Left lung (tissue), 4 donors: ENCODE measurements at regions not wholly inside any gene's neighbourhood (a gene's known extent, or its start where the extent isn't known, plus 50 kb on each side); places are given as distances from the start of the nearest gene placed in this dataset.
"Not testable (repeated sequence)": the region's sequence is repeated elsewhere in the genome, so short reads cannot be mapped to it uniquely, and the experiment has no call there.

ENCODE experiments used
- ATAC-seq: fragments of 200-7000 bp; cut with Tn5 transposase; one replicate; pipeline ENCODE4 v1.9.1; 2020; ENCODE audit warnings: moderate library complexity
- DNase-seq, 4 donors: peaks; one replicate each; pipeline ENCODE4 v3.0.0-alpha.2; 2013 to 2020
- H3K27ac ChIP-seq, 2 donors: fragments of 200-600 bp; sonication (generic) in 1 of 2; one replicate each; pipeline versions ENCODE4 v1.5.0 to v1.8.0; 2020 to 2021
- H3K27me3 ChIP-seq, 2 donors: fragments of 200-600 bp; sonication (generic) in 1 of 2; one replicate each; pipeline versions ENCODE4 v1.5.0 to v1.8.0; 2020 to 2021
- H3K36me3 ChIP-seq, 2 donors: fragments of 200-600 bp; sonication (generic) in 1 of 2; one replicate each; pipeline versions ENCODE4 v1.5.0 to v1.8.0; 2020 to 2021
- H3K4me1 ChIP-seq, 2 donors: fragments of 200-600 bp; one replicate each; pipeline ENCODE4 v1.8.0; 2021
- H3K4me3 ChIP-seq, 2 donors: fragments of 200-600 bp; sonication (generic) in 1 of 2; one replicate each; pipeline versions ENCODE4 v1.5.0 to v1.8.0; 2020 to 2021; ENCODE audit warnings: mild to moderate bottlenecking in 1 of 2
- H3K9me3 ChIP-seq, 2 donors: fragments of 200-600 bp; sonication (generic) in 1 of 2; one replicate each; pipeline versions ENCODE4 v1.5.0 to v1.8.0; 2020 to 2021
- intact Hi-C, 2 donors: fragments of 100-400 bp; cut with DNase I; formaldehyde crosslinking; loops; one replicate each; pipeline versions ENCODE4 v1.11.2 to v1.14.2; 2022
- TF ChIP-seq, protein P1 (sequence below), 2 donors: fragments of 200-600 bp; sonication (generic) in 1 of 2; IDR thresholded peaks; one replicate each; pipeline versions ENCODE4 v1.5.0 to v1.8.0; 2021; ENCODE audit warnings: antibody characterized with exemption in 2 of 2
- donor health status: DM: no; HTN: yes; CAD: no.
- donor health status: DM: no; HTN: no; CAD: no.

DNA sequence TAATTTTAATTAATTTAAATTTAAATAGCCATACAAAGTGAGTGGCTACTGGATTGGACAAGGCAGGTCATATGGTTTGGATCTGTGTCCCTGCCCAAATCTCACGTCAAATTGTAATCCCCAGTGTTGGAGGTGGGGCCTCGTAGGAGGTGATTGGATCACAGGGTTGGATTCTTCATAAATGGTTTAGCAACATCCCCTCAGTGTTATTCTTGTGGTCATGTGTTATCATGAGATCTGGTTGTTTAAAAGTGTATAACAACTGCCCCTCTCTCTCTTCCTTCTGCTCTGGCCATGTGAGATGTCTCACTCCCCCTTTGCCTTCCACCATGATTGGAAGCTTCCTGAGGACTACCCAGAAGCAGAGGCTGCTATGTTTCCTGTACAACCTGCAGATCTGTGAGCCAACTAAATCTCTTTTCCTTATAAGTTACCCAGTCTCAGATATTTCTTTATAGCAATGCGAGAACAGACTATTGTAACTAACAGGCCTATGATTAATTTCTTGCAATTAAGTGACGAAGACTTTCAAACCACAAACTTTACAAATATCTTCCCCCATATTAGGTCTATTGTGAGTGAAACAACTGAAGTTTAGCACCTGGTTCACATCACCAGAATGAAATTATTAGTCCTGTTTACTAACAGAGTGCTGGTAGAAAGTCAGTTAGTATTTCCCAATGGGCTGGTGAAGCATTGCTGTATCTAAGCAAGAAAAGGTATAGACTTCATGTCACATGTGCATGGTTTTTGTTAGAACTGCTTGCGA is 60.0 kb upstream of the TNFAIP3 start:
- TF ChIP-seq, protein P1, sequence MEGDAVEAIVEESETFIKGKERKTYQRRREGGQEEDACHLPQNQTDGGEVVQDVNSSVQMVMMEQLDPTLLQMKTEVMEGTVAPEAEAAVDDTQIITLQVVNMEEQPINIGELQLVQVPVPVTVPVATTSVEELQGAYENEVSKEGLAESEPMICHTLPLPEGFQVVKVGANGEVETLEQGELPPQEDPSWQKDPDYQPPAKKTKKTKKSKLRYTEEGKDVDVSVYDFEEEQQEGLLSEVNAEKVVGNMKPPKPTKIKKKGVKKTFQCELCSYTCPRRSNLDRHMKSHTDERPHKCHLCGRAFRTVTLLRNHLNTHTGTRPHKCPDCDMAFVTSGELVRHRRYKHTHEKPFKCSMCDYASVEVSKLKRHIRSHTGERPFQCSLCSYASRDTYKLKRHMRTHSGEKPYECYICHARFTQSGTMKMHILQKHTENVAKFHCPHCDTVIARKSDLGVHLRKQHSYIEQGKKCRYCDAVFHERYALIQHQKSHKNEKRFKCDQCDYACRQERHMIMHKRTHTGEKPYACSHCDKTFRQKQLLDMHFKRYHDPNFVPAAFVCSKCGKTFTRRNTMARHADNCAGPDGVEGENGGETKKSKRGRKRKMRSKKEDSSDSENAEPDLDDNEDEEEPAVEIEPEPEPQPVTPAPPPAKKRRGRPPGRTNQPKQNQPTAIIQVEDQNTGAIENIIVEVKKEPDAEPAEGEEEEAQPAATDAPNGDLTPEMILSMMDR (IDR thresholded peaks at IDR 0.05) = no peak

DNA sequence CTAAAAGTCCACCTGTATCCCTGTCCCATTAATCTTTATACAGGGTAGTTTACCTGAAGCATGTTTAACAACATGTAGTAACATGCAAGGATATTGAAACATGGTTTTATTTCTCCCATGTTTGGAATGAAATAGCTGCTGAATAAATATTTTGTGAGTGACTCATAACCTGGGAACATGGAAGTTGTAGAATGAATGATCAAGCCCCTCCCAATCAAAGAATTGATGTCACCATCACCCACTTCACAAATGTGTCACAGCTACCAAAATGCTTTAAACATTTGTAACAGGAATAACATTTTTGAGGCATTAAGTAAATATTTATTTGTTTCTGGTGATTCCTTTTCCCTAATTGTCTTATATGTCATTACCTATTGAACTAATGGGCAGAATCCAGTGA is 58.9 kb upstream of the TNFAIP3 start:
- H3K4me1 ChIP-seq = peaks cover 7 to 34% of the 10 kb centered on the region in 2 donors
- no peaks in the 10 kb centered on the region for H3K36me3 ChIP-seq
- H3K27me3 ChIP-seq = no peaks in the 10 kb centered on the region
- H3K27ac ChIP-seq = no peak overlapping the region
- TF ChIP-seq, protein P1 (IDR thresholded peaks at IDR 0.05) = no peak
- intact Hi-C loops = no loop called here
- no peak for DNase-seq
- no peaks in the 10 kb centered on the region for H3K9me3 ChIP-seq
- H3K4me3 ChIP-seq = no peak overlapping the region
- no peak for ATAC-seq

More for the DNA sequence above, 60.0 kb upstream of the TNFAIP3 start:
- H3K9me3 ChIP-seq = no peaks in the 10 kb centered on the region
- no peaks in the 10 kb centered on the region for H3K27me3 ChIP-seq
- H3K36me3 ChIP-seq = no peaks in the 10 kb centered on the region
- DNase-seq (no peak), ATAC-seq (no peak)
- intact Hi-C loops = no loop called here
- H3K4me3 ChIP-seq = no peak overlapping the region
- H3K27ac ChIP-seq = no peak overlapping the region
- peaks cover 7 to 27% of the 10 kb centered on the region in 2 donors for H3K4me1 ChIP-seq

DNA sequence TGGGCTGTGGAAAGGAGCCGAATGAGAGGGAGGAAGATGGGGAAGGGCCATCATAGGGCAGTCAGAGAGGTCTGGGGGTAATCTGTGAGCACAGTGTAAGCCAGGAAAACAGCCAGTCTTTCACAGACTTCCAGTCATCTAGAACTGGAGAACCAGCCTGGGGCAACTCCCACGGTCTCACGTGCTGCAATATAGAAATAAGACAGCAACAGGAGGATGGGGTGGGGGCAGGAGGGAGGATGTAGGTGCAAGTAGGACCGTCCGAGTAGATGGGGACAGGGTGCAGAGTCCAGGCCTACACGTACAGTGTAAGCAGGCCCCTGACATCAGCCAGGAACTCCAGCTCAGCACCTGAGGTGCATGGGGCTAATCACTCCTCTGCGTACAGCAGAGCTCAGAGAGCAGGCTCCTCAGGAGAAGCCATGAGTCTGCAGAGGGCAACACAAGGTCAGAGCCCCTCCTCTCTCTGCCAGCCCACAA is 58.2 kb upstream of the TNFAIP3 start:
- Histone ChIP-seq H3K36me3 (no peaks in the 10 kb centered on the region), H3K4me1 (peaks cover 7 to 34% of the 10 kb centered on the region in 2 donors), H3K4me3 (no peak overlapping the region), H3K9me3 (no peaks in the 10 kb centered on the region), H3K27ac (no peak overlapping the region), H3K27me3 (no peaks in the 10 kb centered on the region)
- TF ChIP-seq, protein P1 (IDR thresholded peaks at IDR 0.05) = no peak
- intact Hi-C loops = no loop called here
- ATAC-seq (no peak), DNase-seq (no peak)

DNA sequence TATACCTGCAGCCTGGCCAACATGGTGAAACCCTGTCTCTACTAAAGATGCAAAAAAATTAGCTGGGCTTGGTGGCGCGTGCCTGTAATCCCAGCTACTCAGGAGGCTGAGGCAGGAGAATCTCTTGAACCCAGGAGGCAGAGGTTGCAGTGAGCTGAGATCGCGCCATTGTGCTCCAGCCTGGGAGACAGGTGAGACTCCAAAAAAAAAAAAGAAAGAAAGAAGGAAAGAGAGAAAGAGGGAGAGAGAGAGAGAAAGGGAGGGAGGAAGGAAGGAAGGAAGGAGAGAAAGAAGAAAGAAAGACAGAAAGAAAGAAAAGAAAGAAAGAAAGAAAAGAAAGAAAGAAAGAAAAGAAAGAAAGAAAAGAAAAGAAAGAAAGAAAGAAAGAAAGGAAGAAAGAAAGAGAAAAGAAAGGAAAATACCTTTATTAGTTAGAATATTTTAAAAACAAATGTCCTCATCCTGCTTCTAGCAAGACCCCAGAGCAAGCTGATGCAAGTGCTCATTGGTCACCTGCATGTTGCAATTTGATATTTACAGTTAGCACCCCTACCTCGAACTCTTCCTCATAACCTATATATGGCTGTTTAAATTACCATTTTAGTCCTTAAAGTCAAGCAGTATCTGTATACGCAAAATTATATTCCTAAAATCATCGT is 57.0 kb upstream of the TNFAIP3 start:
- H3K9me3 ChIP-seq, H3K4me3 ChIP-seq, H3K27me3 ChIP-seq, intact Hi-C loops, DNase-seq, ATAC-seq, H3K36me3 ChIP-seq: not testable (repeated sequence)
- Histone ChIP-seq H3K27ac (peak overlapping the region in 1 of 2 donors; percentile 90), H3K4me1 (peaks cover 7 to 34% of the 10 kb centered on the region in 2 donors)

DNA sequence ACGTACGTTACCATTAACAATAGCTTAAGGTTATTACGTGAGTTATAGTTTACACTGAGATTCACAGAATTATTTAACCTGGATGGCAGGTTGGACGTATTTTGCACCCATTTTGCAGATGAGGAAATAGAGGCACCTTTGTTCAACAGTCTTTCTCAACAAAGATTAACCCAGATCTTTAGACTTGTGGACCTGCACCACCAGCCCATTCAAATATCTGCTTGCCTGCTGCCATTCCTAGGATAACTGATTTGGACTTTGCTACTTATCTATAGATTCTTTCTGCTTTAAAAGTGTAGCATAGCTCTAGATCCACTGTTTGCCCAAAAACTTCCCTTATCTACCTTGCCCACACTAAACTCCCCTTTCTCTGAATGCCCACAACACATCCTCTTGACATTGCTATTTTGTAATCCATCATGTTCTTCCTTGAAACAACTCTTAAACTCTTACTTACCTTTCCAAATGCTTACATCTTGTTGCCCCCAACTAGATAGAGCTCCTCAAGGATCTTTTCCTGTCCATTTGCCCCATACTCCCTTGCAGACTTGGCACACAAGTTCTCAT is 56.4 kb upstream of the TNFAIP3 start:
- H3K27ac ChIP-seq = peak overlapping the region in 1 of 2 donors; percentile 90

More for the DNA sequence above, 56.4 kb upstream of the TNFAIP3 start:
- DNase-seq (no peak), ATAC-seq (no peak)
- intact Hi-C loops = no loop called here
- TF ChIP-seq, protein P1 (IDR thresholded peaks at IDR 0.05) = no peak
- Histone ChIP-seq H3K4me1 (peaks cover 7 to 34% of the 10 kb centered on the region in 2 donors), H3K36me3 (no peaks in the 10 kb centered on the region), H3K27me3 (no peaks in the 10 kb centered on the region), H3K4me3 (no peak overlapping the region), H3K9me3 (no peaks in the 10 kb centered on the region)
